Peyer's patch (tissue), 4 donors: ENCODE measurements at regions not wholly inside any gene's neighbourhood (a gene's known extent, or its start where the extent isn't known, plus 50 kb on each side); places are given as distances from the start of the nearest gene placed in this dataset.

Experiments used
- POLR2A ChIP-seq, 2 donors: fragments of 450-650 bp; IDR thresholded peaks; one replicate each; pipeline ENCODE4 v1.5.1; 2017; ENCODE audit warnings: antibody characterized with exemption in 2 of 2, mild to moderate bottlenecking in 2 of 2, moderate library complexity in 2 of 2
- TF ChIP-seq, protein P1 (sequence below), 6 experiments: fragments of 450-650 bp in 4 of 6; fragments of 200-600 bp in 2 of 6; sonication (generic) in 1 of 6; IDR thresholded peaks; one replicate each; pipeline ENCODE4 v1.5.1; 2017 to 2019; ENCODE audit warnings: antibody characterized with exemption in 6 of 6, mild to moderate bottlenecking in 3 of 6, moderate library complexity in 1 of 6

DNA sequence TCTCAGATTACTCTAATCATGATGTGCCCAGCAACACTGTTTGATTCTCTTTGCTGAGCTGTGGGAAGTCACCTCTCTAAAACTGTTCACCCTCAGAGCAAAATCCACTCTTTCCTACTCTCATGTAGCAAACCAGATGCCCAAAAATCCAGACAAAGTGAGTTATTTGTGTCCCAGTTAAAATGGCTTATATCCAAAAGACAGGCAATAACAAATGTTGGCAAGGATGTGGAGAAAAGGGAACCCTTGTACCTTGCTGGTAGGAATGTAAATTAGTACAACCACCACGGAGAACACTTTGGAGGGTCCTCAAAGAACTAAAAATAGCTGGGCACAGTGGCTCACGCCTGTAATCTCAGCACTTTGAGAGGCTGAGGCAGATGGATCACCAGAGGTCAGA, 384.0 kb downstream of the HHIPL2 start:
- TF ChIP-seq, protein P1, sequence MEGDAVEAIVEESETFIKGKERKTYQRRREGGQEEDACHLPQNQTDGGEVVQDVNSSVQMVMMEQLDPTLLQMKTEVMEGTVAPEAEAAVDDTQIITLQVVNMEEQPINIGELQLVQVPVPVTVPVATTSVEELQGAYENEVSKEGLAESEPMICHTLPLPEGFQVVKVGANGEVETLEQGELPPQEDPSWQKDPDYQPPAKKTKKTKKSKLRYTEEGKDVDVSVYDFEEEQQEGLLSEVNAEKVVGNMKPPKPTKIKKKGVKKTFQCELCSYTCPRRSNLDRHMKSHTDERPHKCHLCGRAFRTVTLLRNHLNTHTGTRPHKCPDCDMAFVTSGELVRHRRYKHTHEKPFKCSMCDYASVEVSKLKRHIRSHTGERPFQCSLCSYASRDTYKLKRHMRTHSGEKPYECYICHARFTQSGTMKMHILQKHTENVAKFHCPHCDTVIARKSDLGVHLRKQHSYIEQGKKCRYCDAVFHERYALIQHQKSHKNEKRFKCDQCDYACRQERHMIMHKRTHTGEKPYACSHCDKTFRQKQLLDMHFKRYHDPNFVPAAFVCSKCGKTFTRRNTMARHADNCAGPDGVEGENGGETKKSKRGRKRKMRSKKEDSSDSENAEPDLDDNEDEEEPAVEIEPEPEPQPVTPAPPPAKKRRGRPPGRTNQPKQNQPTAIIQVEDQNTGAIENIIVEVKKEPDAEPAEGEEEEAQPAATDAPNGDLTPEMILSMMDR (IDR thresholded peaks at IDR 0.05) = no peak
- no peak for TF ChIP-seq POLR2A (IDR thresholded peaks at IDR 0.05)
